Neural progenitor cell (in vitro differentiated cells): ENCODE measurements at regions not wholly inside any gene's neighbourhood (a gene's known extent, or its start where the extent isn't known, plus 50 kb on each side); places are given as distances from the start of the nearest gene placed in this dataset.

Experiments used
- DNase-seq: peaks from one replicate; pipeline ENCODE4 v3.0.0-alpha.2; 2016; ENCODE audit warnings: low spot score
- H2AFZ ChIP-seq: fragments of 200-600 bp; sonication (generic); replicated peaks from 2 replicates; pipeline ENCODE4 v1.6.1; 2016; ENCODE audit warnings: antibody characterized with exemption
- H3F3A ChIP-seq: fragments of 200-600 bp; sonication (generic); 2 replicates; pipeline ENCODE4 v1.6.1; 2016; ENCODE audit warnings: antibody characterized with exemption, low read depth
- H3K27ac ChIP-seq: fragments of 200-600 bp; sonication (generic); 2 replicates; pipeline ENCODE4 v1.5.1; 2016; ENCODE audit warnings: mild to moderate bottlenecking
- H3K27me3 ChIP-seq: fragments of 200-600 bp; sonication (generic); 2 replicates; pipeline ENCODE4 v1.6.1; 2016; ENCODE audit warnings: mild to moderate bottlenecking, moderate library complexity
- H3K36me3 ChIP-seq: fragments of 200-600 bp; sonication (generic); 2 replicates; pipeline ENCODE4 v1.5.1; 2016
- H3K4me1 ChIP-seq: fragments of 200-600 bp; sonication (generic); 2 replicates; pipeline ENCODE4 v1.6.1; 2016; ENCODE audit warnings: mixed run types
- H3K4me2 ChIP-seq: fragments of 200-600 bp; sonication (generic); 2 replicates; pipeline ENCODE4 v1.6.1; 2016
- H3K4me3 ChIP-seq: fragments of 200-600 bp; sonication (generic); 2 replicates; pipeline ENCODE4 v1.5.1; 2016
- H3K79me2 ChIP-seq: fragments of 200-600 bp; sonication (generic); 2 replicates; pipeline ENCODE4 v1.6.1; 2016; ENCODE audit warnings: low read depth
- H3K9ac ChIP-seq: fragments of 200-600 bp; sonication (generic); 2 replicates; pipeline ENCODE4 v1.6.1; 2016
- H3K9me3 ChIP-seq: fragments of 200-600 bp; sonication (generic); 2 replicates; pipeline ENCODE4 v1.5.1; 2016; ENCODE audit warnings: low read depth
- H4K20me1 ChIP-seq: fragments of 200-600 bp; sonication (generic); 2 replicates; pipeline ENCODE4 v1.6.1; 2016; ENCODE audit warnings: low read depth
- H3K27ac Mint-ChIP-seq: 3 replicates; pipeline ENCODE4 v1.8.0; 2021; ENCODE audit warnings: mixed read lengths
- H3K27me3 Mint-ChIP-seq: 2 replicates; pipeline ENCODE4 v1.8.0; 2022; ENCODE audit warnings: low read depth, mild to moderate bottlenecking, inconsistent platforms, moderate library complexity, mixed read lengths; ENCODE audit not compliant: insufficient read depth
- H3K36me3 Mint-ChIP-seq: 3 replicates; pipeline ENCODE4 v1.8.0; 2021; ENCODE audit warnings: mixed read lengths
- H3K4me1 Mint-ChIP-seq: 3 replicates; pipeline ENCODE4 v1.8.0; 2021; ENCODE audit warnings: mixed read lengths
- H3K4me3 Mint-ChIP-seq: 3 replicates; pipeline ENCODE4 v1.8.0; 2021; ENCODE audit warnings: mild to moderate bottlenecking, moderate library complexity, mixed read lengths
- H3K9me3 Mint-ChIP-seq: 3 replicates; pipeline ENCODE4 v1.8.0; 2020; ENCODE audit warnings: mixed read lengths
- EZH2 ChIP-seq: fragments of 200-600 bp; sonication (generic); IDR thresholded peaks from 2 replicates; pipeline ENCODE4 v1.6.1; 2017; ENCODE audit warnings: antibody characterized with exemption, mild to moderate bottlenecking, moderate library complexity
- EZH2phosphoT487 ChIP-seq: fragments of 200-600 bp; sonication (generic); IDR thresholded peaks from 2 replicates; pipeline ENCODE4 v1.6.1; 2017; ENCODE audit warnings: antibody characterized with exemption
- TF ChIP-seq, protein P1 (sequence below): fragments of 200-600 bp; sonication (generic); IDR thresholded peaks from 2 replicates; pipeline ENCODE4 v1.5.1; 2017; ENCODE audit warnings: antibody characterized with exemption, mild to moderate bottlenecking

DNA sequence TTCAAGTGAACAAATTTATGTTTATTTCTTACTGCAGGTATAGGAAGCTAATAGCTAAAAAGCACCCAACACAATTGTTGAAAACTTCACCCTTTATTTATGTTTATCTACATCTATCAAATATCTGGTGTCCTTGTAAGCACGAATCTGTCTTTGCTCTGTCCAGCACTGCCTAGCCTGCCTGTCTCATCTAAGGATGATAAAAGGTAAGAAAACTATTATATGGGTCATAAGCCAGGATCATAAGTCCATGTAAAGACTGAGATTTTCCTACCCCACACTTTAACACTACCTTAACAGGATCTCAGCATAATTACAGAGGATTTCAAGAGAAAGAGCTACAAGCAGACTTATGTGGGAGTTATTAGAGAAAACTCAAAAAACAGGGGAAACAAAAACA, 365.6 kb upstream of the TMEFF2 start:
- Mint-ChIP-seq H3K4me1 (no peaks in the 10 kb centered on the region), H3K27me3 (no peaks in the 10 kb centered on the region), H3K4me3 (no peak overlapping the region), H3K27ac (no peak overlapping the region), H3K36me3 (no peaks in the 10 kb centered on the region), H3K9me3 (no peaks in the 10 kb centered on the region)
- H3K9me3 ChIP-seq, result no peaks in the 10 kb centered on the region
- H3K4me1 ChIP-seq, result no peaks in the 10 kb centered on the region
- H3K9ac ChIP-seq, result no peak overlapping the region
- H3K27ac ChIP-seq, result no peak overlapping the region
- no peak overlapping the region for H3K4me3 ChIP-seq
- no peak for DNase-seq
- no peaks in the 10 kb centered on the region for H3K79me2 ChIP-seq
- TF ChIP-seq EZH2 (no peak), EZH2phosphoT487 (no peak)
- TF ChIP-seq, protein P1, sequence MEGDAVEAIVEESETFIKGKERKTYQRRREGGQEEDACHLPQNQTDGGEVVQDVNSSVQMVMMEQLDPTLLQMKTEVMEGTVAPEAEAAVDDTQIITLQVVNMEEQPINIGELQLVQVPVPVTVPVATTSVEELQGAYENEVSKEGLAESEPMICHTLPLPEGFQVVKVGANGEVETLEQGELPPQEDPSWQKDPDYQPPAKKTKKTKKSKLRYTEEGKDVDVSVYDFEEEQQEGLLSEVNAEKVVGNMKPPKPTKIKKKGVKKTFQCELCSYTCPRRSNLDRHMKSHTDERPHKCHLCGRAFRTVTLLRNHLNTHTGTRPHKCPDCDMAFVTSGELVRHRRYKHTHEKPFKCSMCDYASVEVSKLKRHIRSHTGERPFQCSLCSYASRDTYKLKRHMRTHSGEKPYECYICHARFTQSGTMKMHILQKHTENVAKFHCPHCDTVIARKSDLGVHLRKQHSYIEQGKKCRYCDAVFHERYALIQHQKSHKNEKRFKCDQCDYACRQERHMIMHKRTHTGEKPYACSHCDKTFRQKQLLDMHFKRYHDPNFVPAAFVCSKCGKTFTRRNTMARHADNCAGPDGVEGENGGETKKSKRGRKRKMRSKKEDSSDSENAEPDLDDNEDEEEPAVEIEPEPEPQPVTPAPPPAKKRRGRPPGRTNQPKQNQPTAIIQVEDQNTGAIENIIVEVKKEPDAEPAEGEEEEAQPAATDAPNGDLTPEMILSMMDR, result no peak
- no peak overlapping the region for H2AFZ ChIP-seq
- H4K20me1 ChIP-seq, result no peaks in the 10 kb centered on the region
- no peaks in the 10 kb centered on the region for H3K36me3 ChIP-seq
- no peaks in the 10 kb centered on the region for H3K27me3 ChIP-seq
- H3F3A ChIP-seq, result no peaks in the 10 kb centered on the region
- H3K4me2 ChIP-seq, result no peak overlapping the region

DNA sequence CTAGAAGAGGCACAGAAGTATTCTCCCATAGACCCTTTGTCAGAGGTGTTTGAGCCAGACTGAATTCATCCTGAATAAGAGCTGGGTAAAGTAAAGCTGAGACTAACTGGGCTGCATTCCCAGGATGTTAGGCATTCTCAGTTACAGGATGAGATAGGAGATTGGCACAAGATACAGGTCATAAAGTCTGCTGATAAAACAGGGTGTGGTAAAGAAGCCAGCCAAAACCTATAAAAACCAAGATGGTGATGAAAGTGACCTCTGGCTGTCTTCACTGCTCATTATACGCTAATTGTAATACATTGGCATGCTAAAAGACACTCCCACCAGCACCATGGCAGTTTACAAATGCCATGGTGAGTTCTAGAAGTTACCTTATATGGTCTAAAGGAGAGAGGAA, 364.9 kb upstream of the TMEFF2 start:
- Mint-ChIP-seq H3K4me1 (no peaks in the 10 kb centered on the region), H3K27ac (no peak overlapping the region), H3K4me3 (no peak overlapping the region), H3K27me3 (no peaks in the 10 kb centered on the region), H3K36me3 (no peaks in the 10 kb centered on the region), H3K9me3 (no peaks in the 10 kb centered on the region)
- Histone ChIP-seq H3K9me3 (no peaks in the 10 kb centered on the region), H3K36me3 (no peaks in the 10 kb centered on the region), H4K20me1 (no peaks in the 10 kb centered on the region), H3K4me3 (no peak overlapping the region), H3K9ac (no peak overlapping the region), H3F3A (no peaks in the 10 kb centered on the region), H3K79me2 (no peaks in the 10 kb centered on the region), H3K4me2 (no peak overlapping the region), H3K27ac (no peak overlapping the region), H3K4me1 (no peaks in the 10 kb centered on the region), H3K27me3 (no peaks in the 10 kb centered on the region), H2AFZ (no peak overlapping the region)
- TF ChIP-seq EZH2phosphoT487 (no peak), EZH2 (no peak)
- TF ChIP-seq, protein P1, result no peak
- DNase-seq, result no peak

DNA sequence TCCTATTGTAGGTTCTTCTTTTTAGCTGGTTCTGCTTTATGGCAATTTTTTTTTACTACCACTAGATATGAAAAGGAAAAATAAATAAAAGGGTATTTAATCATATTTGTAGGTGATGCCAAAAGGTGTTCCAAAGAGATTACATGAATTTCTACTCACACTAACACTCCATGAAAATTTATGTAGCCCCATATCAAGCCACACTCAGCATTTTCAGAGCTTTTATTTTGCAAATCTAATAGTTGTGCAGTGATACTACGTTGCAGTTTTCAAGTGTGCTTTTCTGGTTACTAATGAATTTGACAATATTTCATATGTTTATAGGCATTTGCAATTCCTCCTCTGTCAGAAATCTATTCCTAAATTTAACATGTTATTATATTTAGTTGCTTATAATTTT, 363.9 kb upstream of the TMEFF2 start:
- Mint-ChIP-seq H3K27ac (no peak overlapping the region), H3K4me1 (no peaks in the 10 kb centered on the region), H3K27me3 (no peaks in the 10 kb centered on the region), H3K36me3 (no peaks in the 10 kb centered on the region), H3K9me3 (no peaks in the 10 kb centered on the region), H3K4me3 (no peak overlapping the region)
- Histone ChIP-seq H4K20me1 (no peaks in the 10 kb centered on the region), H3K27me3 (no peaks in the 10 kb centered on the region), H3K36me3 (no peaks in the 10 kb centered on the region), H3K4me2 (no peak overlapping the region), H3K4me1 (no peaks in the 10 kb centered on the region), H3K27ac (no peak overlapping the region), H3K4me3 (no peak overlapping the region), H3K9ac (no peak overlapping the region), H3K79me2 (no peaks in the 10 kb centered on the region), H2AFZ (no peak overlapping the region), H3F3A (no peaks in the 10 kb centered on the region), H3K9me3 (no peaks in the 10 kb centered on the region)
- no peak for DNase-seq
- TF ChIP-seq, protein P1, result no peak
- no peak for TF ChIP-seq EZH2phosphoT487
- TF ChIP-seq EZH2, result no peak

DNA sequence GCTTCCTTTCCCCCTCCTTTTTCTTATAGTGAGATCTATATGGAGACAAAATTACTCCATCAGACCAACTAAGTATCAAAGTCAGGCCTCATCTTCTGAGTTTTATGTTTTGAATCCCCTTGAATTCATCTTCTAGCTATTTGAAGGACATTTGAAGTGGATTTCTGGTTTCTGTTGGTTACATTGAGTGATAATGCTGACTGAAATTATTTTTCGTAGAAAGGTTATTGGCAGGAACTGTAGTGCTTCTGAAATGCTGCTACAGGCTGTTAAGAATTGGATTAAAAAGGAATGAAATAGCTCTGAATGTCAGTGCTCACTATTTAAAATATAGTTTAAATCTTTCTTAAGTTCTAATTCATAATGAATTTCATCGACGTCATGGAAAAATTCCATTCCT, 361.0 kb upstream of the TMEFF2 start:
- H3K36me3 ChIP-seq, result no peaks in the 10 kb centered on the region
- no peaks in the 10 kb centered on the region for H3K4me1 Mint-ChIP-seq
- H3K79me2 ChIP-seq, result no peaks in the 10 kb centered on the region
- H3K27me3 Mint-ChIP-seq, result peaks cover 2% of the 10 kb centered on the region
- no peaks in the 10 kb centered on the region for H3K36me3 Mint-ChIP-seq
- no peak overlapping the region for H2AFZ ChIP-seq
- no peaks in the 10 kb centered on the region for H3K9me3 ChIP-seq
- no peaks in the 10 kb centered on the region for H4K20me1 ChIP-seq
- H3K27ac Mint-ChIP-seq, result no peak overlapping the region
- H3K27ac ChIP-seq, result no peak overlapping the region
- H3K27me3 ChIP-seq, result no peaks in the 10 kb centered on the region
- no peaks in the 10 kb centered on the region for H3K9me3 Mint-ChIP-seq
- no peak for DNase-seq
- no peaks in the 10 kb centered on the region for H3K4me1 ChIP-seq
- no peak overlapping the region for H3K4me2 ChIP-seq
- no peak for TF ChIP-seq EZH2
- TF ChIP-seq, protein P1, result no peak
- TF ChIP-seq EZH2phosphoT487, result no peak
- no peaks in the 10 kb centered on the region for H3F3A ChIP-seq
- no peak overlapping the region for H3K4me3 ChIP-seq
- no peak overlapping the region for H3K9ac ChIP-seq
- no peak overlapping the region for H3K4me3 Mint-ChIP-seq
